IMR-90 (cell line): ENCODE measurements at regions not wholly inside any gene's neighbourhood (a gene's known extent, or its start where the extent isn't known, plus 50 kb on each side); places are given as distances from the start of the nearest gene placed in this dataset.

Source experiments
- ATAC-seq: fragments of 200-7000 bp; cut with Tn5 transposase; 2 replicates; pipeline ENCODE4 v1.9.1; 2020; ENCODE audit warnings: low read depth, mild to moderate bottlenecking, moderate library complexity
- BruUV-seq: library from RNA; stranded (reverse); fragments of 400-500 nt; replicated peaks from 2 replicates; lab custom pipeline; 2021; lab: Mats Ljungman, UMichigan
- CTCF ChIA-PET: fragments of 300-600 bp; formaldehyde crosslinking; extraction: SDS; loops from one replicate; lab custom pipeline; 2021; ENCODE audit warnings: antibody characterized with exemption; lab: Yijun Ruan, JAX
- POLR2A ChIA-PET: fragments of 300-600 bp; sonication (Branson Sonifier 250); formaldehyde crosslinking; loops from one replicate; lab custom pipeline; 2022; ENCODE audit warnings: antibody characterized with exemption; ENCODE audit not compliant: unreplicated experiment; lab: Charles Lee
- DNase-seq: peaks from one replicate; pipeline ENCODE4 v3.0.0; 2013
- H2AFZ ChIP-seq: replicated peaks from 2 replicates; pipeline ENCODE3; 2013; ENCODE audit warnings: low read length, mild to moderate bottlenecking; ENCODE audit not compliant: poor library complexity
- H2AK5ac ChIP-seq: 2 replicates; pipeline ENCODE4 v1.6.1; 2013; ENCODE audit warnings: low read depth, low read length, inconsistent platforms
- H2AK9ac ChIP-seq: replicated peaks from 2 replicates; pipeline ENCODE3; 2013; ENCODE audit warnings: mild to moderate bottlenecking, low read depth, low read length, moderate library complexity; ENCODE audit not compliant: poor library complexity
- H2BK120ac ChIP-seq: 2 replicates; pipeline ENCODE4 v1.6.1; 2013; ENCODE audit warnings: low read depth, low read length, inconsistent platforms
- H2BK15ac ChIP-seq: 3 replicates; pipeline ENCODE4 v1.6.1; 2013; ENCODE audit warnings: low read depth, low read length, inconsistent platforms
- H2BK20ac ChIP-seq: 2 replicates; pipeline ENCODE4 v1.6.1; 2013; ENCODE audit warnings: low read depth, mild to moderate bottlenecking, inconsistent platforms, low read length, moderate library complexity
- H2BK5ac ChIP-seq: 2 replicates; pipeline ENCODE4 v1.6.1; 2013; ENCODE audit warnings: mild to moderate bottlenecking, low read depth, low read length, inconsistent platforms; ENCODE audit not compliant: poor library complexity, severe bottlenecking
- H3K14ac ChIP-seq: replicated peaks from 2 replicates; pipeline ENCODE4 v1.6.1; 2013; ENCODE audit warnings: low read depth, low read length, inconsistent platforms
- H3K18ac ChIP-seq: 2 replicates; pipeline ENCODE4 v1.6.1; 2013; ENCODE audit warnings: low read depth, low read length, control low read depth
- H3K23ac ChIP-seq: 2 replicates; pipeline ENCODE4 v1.6.1; 2013; ENCODE audit warnings: low read depth, low read length, inconsistent platforms
- H3K27ac ChIP-seq: 2 replicates; pipeline ENCODE4 v1.5.1; 2013; ENCODE audit warnings: mild to moderate bottlenecking, control low read depth, low read length; ENCODE audit not compliant: insufficient read depth
- H3K27me3 ChIP-seq: 2 replicates; pipeline ENCODE4 v1.6.1; 2013; ENCODE audit warnings: low read length; ENCODE audit not compliant: control insufficient read depth, insufficient read depth
- H3K36me3 ChIP-seq: 2 replicates; pipeline ENCODE4 v1.6.1; 2013; ENCODE audit warnings: low read length, mixed read lengths; ENCODE audit not compliant: control insufficient read depth, insufficient read depth
- H3K4ac ChIP-seq: 2 replicates; pipeline ENCODE4 v1.6.1; 2013; ENCODE audit warnings: low read depth, low read length, inconsistent platforms
- H3K4me1 ChIP-seq: 2 replicates; pipeline ENCODE4 v1.6.1; 2013; ENCODE audit warnings: low read length, mixed read lengths; ENCODE audit not compliant: control insufficient read depth, insufficient read depth
- H3K4me2 ChIP-seq: 2 replicates; pipeline ENCODE4 v1.6.1; 2013; ENCODE audit warnings: low read depth, mild to moderate bottlenecking, control low read depth, low read length, moderate library complexity
- H3K4me3 ChIP-seq: 2 replicates; pipeline ENCODE4 v1.5.1; 2013; ENCODE audit warnings: low read depth, mild to moderate bottlenecking, control low read depth, low read length, moderate library complexity; ENCODE audit not compliant: insufficient read depth
- H3K56ac ChIP-seq: 2 replicates; pipeline ENCODE4 v1.6.1; 2013; ENCODE audit warnings: low read length, inconsistent platforms; ENCODE audit not compliant: insufficient read depth; ENCODE audit errors: extremely low read depth
- H3K79me1 ChIP-seq, 2 experiments: 2 replicates each; pipeline ENCODE4 v1.6.1; 2013; ENCODE audit warnings: low read length in 2 of 2, inconsistent platforms in 1 of 2, low read depth in 1 of 2
- H3K9ac ChIP-seq: 2 replicates; pipeline ENCODE4 v1.6.1; 2013; ENCODE audit warnings: low read depth, low read length, control low read depth
- H3K9me1 ChIP-seq: 2 replicates; pipeline ENCODE4 v1.6.1; 2013; ENCODE audit warnings: low read length, inconsistent platforms; ENCODE audit not compliant: insufficient read depth
- H3K9me3 ChIP-seq: 2 replicates; pipeline ENCODE4 v1.6.1; 2013; ENCODE audit warnings: low read length; ENCODE audit not compliant: control insufficient read depth, insufficient read depth
- H4K20me1 ChIP-seq: 2 replicates; pipeline ENCODE4 v1.6.1; 2013; ENCODE audit warnings: low read length, inconsistent platforms; ENCODE audit not compliant: insufficient read depth
- H4K5ac ChIP-seq: 2 replicates; pipeline ENCODE4 v1.6.1; 2013; ENCODE audit warnings: mild to moderate bottlenecking, low read depth, low read length, control low read depth
- H4K8ac ChIP-seq, 2 experiments: 2 replicates each; pipeline ENCODE4 v1.6.1; 2013; ENCODE audit warnings: low read depth in 2 of 2, low read length in 2 of 2, control low read depth in 1 of 2, inconsistent platforms in 1 of 2
- H4K91ac ChIP-seq: 2 replicates; pipeline ENCODE4 v1.6.1; 2013; ENCODE audit warnings: low read depth, low read length, inconsistent platforms; ENCODE audit not compliant: insufficient read depth
- BHLHE40 ChIP-seq: fragments of 150-350 bp; IDR thresholded peaks from 2 replicates; pipeline ENCODE4 v1.6.1; 2016; ENCODE audit warnings: mild to moderate bottlenecking, low read depth, low read length
- MAZ ChIP-seq: IDR thresholded peaks from 2 replicates; pipeline ENCODE4 v1.6.1; 2012; ENCODE audit warnings: low read depth, mild to moderate bottlenecking, low read length, improper control_type of control experiment, moderate library complexity, borderline replicate concordance
- RFX5 ChIP-seq: IDR thresholded peaks from 2 replicates; pipeline ENCODE4 v1.8.0; 2012; ENCODE audit warnings: low read depth, mild to moderate bottlenecking, low read length, moderate library complexity
- SMC3 ChIP-seq: fragments of 150-350 bp; IDR thresholded peaks from 2 replicates; pipeline ENCODE4 v1.6.1; 2016; ENCODE audit warnings: low read depth, mild to moderate bottlenecking, antibody characterized with exemption, low read length, moderate library complexity
- WGBS, 2 experiments: methylation state at CpG; one replicate each; pipeline versions ENCODE4 v1.1.5 to v1.1.7; 2013; ENCODE audit warnings: missing lambda C conversion rate in 2 of 2; ENCODE audit not compliant: insufficient read length in 1 of 2; ENCODE audit errors: extremely low coverage in 2 of 2; 5-methylcytosine and 5-hydroxymethylcytosine counted together
- dilution Hi-C: fragments of 300-500 bp; cut with HindIII; formaldehyde crosslinking; loops from one replicate; pipeline ENCODE4 v1.14.3; 2018; ENCODE audit warnings: low sequenced_read_pairs; ENCODE audit not compliant: unreplicated experiment
- in situ Hi-C: fragments of 300-500 bp; cut with MboI; formaldehyde crosslinking; loops from 3 replicates; pipeline ENCODE4 v1.14.3; 2019; ENCODE audit warnings: low sequenced_read_pairs, inconsistent platforms, mixed read lengths
- intact Hi-C: fragments of 100-400 bp; cut with micrococcal nuclease; formaldehyde crosslinking; loops from 2 replicates; pipeline ENCODE4 v1.10.0; 2022

DNA sequence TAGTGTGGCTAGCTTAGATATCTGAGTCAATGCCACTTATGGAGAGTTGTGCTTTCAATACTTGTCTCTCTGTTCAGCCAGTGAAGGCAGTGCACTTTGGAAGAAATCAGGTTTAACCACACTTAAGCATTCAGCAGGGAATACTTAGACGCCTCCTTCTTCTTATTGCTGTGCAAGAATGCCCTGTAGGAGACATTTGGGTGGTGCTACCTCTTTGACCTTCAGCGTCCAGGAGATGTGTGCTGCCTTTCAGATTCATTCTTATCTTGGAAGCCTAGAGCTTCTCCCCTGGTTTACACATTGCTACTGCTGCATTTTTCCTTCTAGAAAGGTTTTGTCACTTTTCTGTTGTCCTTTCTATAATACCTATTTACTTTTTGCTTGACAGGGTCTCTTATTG lies 350.5 kb downstream of the ARL6IP6 start:
- no peaks in the 10 kb centered on the region for H3K9me1 ChIP-seq
- H4K91ac ChIP-seq: no peak overlapping the region
- in situ Hi-C loops: no loop called here
- H3K56ac ChIP-seq: no peak overlapping the region
- no peak overlapping the region for H2BK120ac ChIP-seq
- H3K9me3 ChIP-seq: peaks cover 7% of the 10 kb centered on the region
- no peak overlapping the region for H2AK5ac ChIP-seq
- no peak overlapping the region for H2BK15ac ChIP-seq
- ChIA-PET CTCF (no interaction called here), POLR2A (no interaction called here)
- H3K23ac ChIP-seq: no peak overlapping the region
- H4K5ac ChIP-seq: no peak overlapping the region
- no peaks in the 10 kb centered on the region for H3K27me3 ChIP-seq
- 50% methylated on average over 1 of the region's 2 CpGs; no CpG with 5 or more reads in 1 of the 2 experiments for WGBS, 2 experiments
- H3K4me2 ChIP-seq: no peak overlapping the region
- dilution Hi-C loops: no loop called here
- H3K14ac ChIP-seq: no peak overlapping the region
- H3K4ac ChIP-seq: no peak overlapping the region
- ATAC-seq: no peak
- no peak overlapping the region for H3K9ac ChIP-seq
- no peak overlapping the region for H3K4me3 ChIP-seq
- no peaks in the 10 kb centered on the region for H3K36me3 ChIP-seq
- H4K8ac ChIP-seq: no peak overlapping the region
- H4K20me1 ChIP-seq: no peaks in the 10 kb centered on the region
- no peaks in the 10 kb centered on the region for H3K79me1 ChIP-seq
- H3K18ac ChIP-seq: no peak overlapping the region
- intact Hi-C loops: no loop called here
- no peak overlapping the region for H3K27ac ChIP-seq
- H2BK5ac ChIP-seq: no peak overlapping the region
- TF ChIP-seq SMC3: no peak
- TF ChIP-seq RFX5: no peak
- no peak for TF ChIP-seq BHLHE40
- TF ChIP-seq MAZ: no peak
- no peaks in the 10 kb centered on the region for H3K4me1 ChIP-seq
- H2AFZ ChIP-seq: no peak overlapping the region
- no TSS peak for BruUV-seq
- no peak for DNase-seq
- H2BK20ac ChIP-seq: no peak overlapping the region
- H2AK9ac ChIP-seq: no peak overlapping the region
